ENCODE measurements at regions not wholly inside any gene's neighbourhood (a gene's known extent, or its start where the extent isn't known, plus 50 kb on each side); places are given as distances from the start of the nearest gene placed in this dataset.

- TF ChIP-seq CTCF (IDR thresholded peaks at IDR 0.05 in 4 of 5, conservative IDR thresholded peaks at IDR 0.05 in 1 of 5) (no peak), POLR2A (IDR thresholded peaks at IDR 0.05) (no peak)
Measured at GRCh38 chr12:107472308-107472707, 213.3 kb upstream of the PWP1 start.

Data from gastrocnemius medialis (tissue), 4 donors.